ENCODE measurements at regions not wholly inside any gene's neighbourhood (a gene's known extent, or its start where the extent isn't known, plus 50 kb on each side); places are given as distances from the start of the nearest gene placed in this dataset.
A peak's percentile ranks its signal among the peaks of the same experiment; 100 is the strongest.

GRCh38 chrX:17206584-17206983 lies 168.4 kb upstream of the NHS start:
- DNase-seq (ENCODE audit: low spot score): no peak

GRCh38 chrX:17214962-17215361 lies 160.0 kb upstream of the NHS start:
- DNase-seq (ENCODE audit: low spot score): no peak

GRCh38 chrX:17226736-17227135 lies 148.3 kb upstream of the NHS start:
- no peak for DNase-seq (ENCODE audit: low spot score)

- DNase-seq (ENCODE audit: low spot score): no peak
These were observed 137.9 kb upstream of the NHS start for GRCh38 chrX:17237146-17237545.

GRCh38 chrX:17242470-17242869 lies 132.5 kb upstream of the NHS start:
- DNase-seq (ENCODE audit: low spot score): peak; percentile 29

- DNase-seq (ENCODE audit: low spot score): no peak
These were observed 127.9 kb upstream of the NHS start for GRCh38 chrX:17247144-17247543.

GRCh38 chrX:17262123-17262522 lies 112.9 kb upstream of the NHS start:
- no peak for DNase-seq (ENCODE audit: low spot score)

- DNase-seq (ENCODE audit: low spot score): no peak
These were observed 108.9 kb upstream of the NHS start for GRCh38 chrX:17266136-17266535.

GRCh38 chrX:17278961-17279360 lies 96.0 kb upstream of the NHS start:
- DNase-seq (ENCODE audit: low spot score): no peak

- DNase-seq (ENCODE audit: low spot score): no peak
These were observed 89.0 kb upstream of the NHS start for GRCh38 chrX:17285983-17286382.

GRCh38 chrX:17291171-17291900 lies 83.7 kb upstream of the NHS start:
- DNase-seq (ENCODE audit: low spot score): no peak

GRCh38 chrX:17292111-17292527 lies 82.9 kb upstream of the NHS start:
- DNase-seq (ENCODE audit: low spot score): no peak

GRCh38 chrX:17294561-17294960 lies 80.4 kb upstream of the NHS start:
- DNase-seq (ENCODE audit: low spot score): no peak

GRCh38 chrX:17295791-17296190 lies 79.2 kb upstream of the NHS start:
- no peak for DNase-seq (ENCODE audit: low spot score)

GRCh38 chrX:17298564-17298963 lies 76.4 kb upstream of the NHS start:
- no peak for DNase-seq (ENCODE audit: low spot score)

GRCh38 chrX:17299206-17299605 lies 75.8 kb upstream of the NHS start:
- no peak for DNase-seq (ENCODE audit: low spot score)

GRCh38 chrX:17323397-17323796 lies 51.6 kb upstream of the NHS start:
- no peak for DNase-seq (ENCODE audit: low spot score)
